ENCODE measurements at regions not wholly inside any gene's neighbourhood (a gene's known extent, or its start where the extent isn't known, plus 50 kb on each side); places are given as distances from the start of the nearest gene placed in this dataset.

- H3K79me2 ChIP-seq (ENCODE audit: insufficient read depth, low read length), result no peaks in the 10 kb centered on the region
- no peak for TF ChIP-seq EZH2phosphoT487 (IDR thresholded peaks at IDR 0.05; ENCODE audit: borderline replicate concordance)
- TF ChIP-seq, protein P1, sequence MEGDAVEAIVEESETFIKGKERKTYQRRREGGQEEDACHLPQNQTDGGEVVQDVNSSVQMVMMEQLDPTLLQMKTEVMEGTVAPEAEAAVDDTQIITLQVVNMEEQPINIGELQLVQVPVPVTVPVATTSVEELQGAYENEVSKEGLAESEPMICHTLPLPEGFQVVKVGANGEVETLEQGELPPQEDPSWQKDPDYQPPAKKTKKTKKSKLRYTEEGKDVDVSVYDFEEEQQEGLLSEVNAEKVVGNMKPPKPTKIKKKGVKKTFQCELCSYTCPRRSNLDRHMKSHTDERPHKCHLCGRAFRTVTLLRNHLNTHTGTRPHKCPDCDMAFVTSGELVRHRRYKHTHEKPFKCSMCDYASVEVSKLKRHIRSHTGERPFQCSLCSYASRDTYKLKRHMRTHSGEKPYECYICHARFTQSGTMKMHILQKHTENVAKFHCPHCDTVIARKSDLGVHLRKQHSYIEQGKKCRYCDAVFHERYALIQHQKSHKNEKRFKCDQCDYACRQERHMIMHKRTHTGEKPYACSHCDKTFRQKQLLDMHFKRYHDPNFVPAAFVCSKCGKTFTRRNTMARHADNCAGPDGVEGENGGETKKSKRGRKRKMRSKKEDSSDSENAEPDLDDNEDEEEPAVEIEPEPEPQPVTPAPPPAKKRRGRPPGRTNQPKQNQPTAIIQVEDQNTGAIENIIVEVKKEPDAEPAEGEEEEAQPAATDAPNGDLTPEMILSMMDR (conservative IDR thresholded peaks at IDR 0.05; ENCODE audit: low read length), result no peak
Measured at GRCh38 chr4:61079427-61079826, 120.7 kb upstream of the ADGRL3 start.

GRCh38 chr4:61079976-61080375, 120.2 kb upstream of the ADGRL3 start:
- Histone ChIP-seq H4K20me1 (ENCODE audit: insufficient read depth, low read length, poor library complexity, severe bottlenecking) (no peaks in the 10 kb centered on the region), H3K9me2 (replicated peaks; ENCODE audit: low read depth, low read length) (no peaks in the 10 kb centered on the region), H3K36me3 (ENCODE audit: insufficient read depth, low read length) (no peaks in the 10 kb centered on the region), H3K79me2 (ENCODE audit: insufficient read depth, low read length) (no peaks in the 10 kb centered on the region), H2AFZ (ENCODE audit: low read length) (no peak overlapping the region), H3F3A (ENCODE audit: low read depth) (no peaks in the 10 kb centered on the region), H3K9me3 (ENCODE audit: insufficient read depth, low read depth, low read length) (no peaks in the 10 kb centered on the region), H3K9ac (ENCODE audit: low read depth, low read length, poor library complexity, severe bottlenecking) (no peak overlapping the region), H3K4me2 (ENCODE audit: low read depth, low read length, poor library complexity, severe bottlenecking) (no peak overlapping the region), H3K27me3 (ENCODE audit: insufficient read depth, low read length, poor library complexity, severe bottlenecking) (no peaks in the 10 kb centered on the region), H3K4me1 (ENCODE audit: insufficient read depth, low read length, poor library complexity, severe bottlenecking) (no peaks in the 10 kb centered on the region), H3K4me3 (ENCODE audit: low read length, poor library complexity, severe bottlenecking) (no peak overlapping the region)
- TF ChIP-seq EZH2phosphoT487 (IDR thresholded peaks at IDR 0.05; ENCODE audit: borderline replicate concordance), result no peak
- TF ChIP-seq, protein P1 (conservative IDR thresholded peaks at IDR 0.05; ENCODE audit: low read length), result no peak

More at GRCh38 chr4:61079427-61079826, 120.7 kb upstream of the ADGRL3 start:
- Histone ChIP-seq H3K27me3 (ENCODE audit: insufficient read depth, low read length, poor library complexity, severe bottlenecking) (no peaks in the 10 kb centered on the region), H3K9me2 (replicated peaks; ENCODE audit: low read depth, low read length) (no peaks in the 10 kb centered on the region), H3K4me3 (ENCODE audit: low read length, poor library complexity, severe bottlenecking) (no peak overlapping the region), H3F3A (ENCODE audit: low read depth) (no peaks in the 10 kb centered on the region), H3K4me2 (ENCODE audit: low read depth, low read length, poor library complexity, severe bottlenecking) (no peak overlapping the region), H2AFZ (ENCODE audit: low read length) (no peak overlapping the region), H3K36me3 (ENCODE audit: insufficient read depth, low read length) (no peaks in the 10 kb centered on the region), H4K20me1 (ENCODE audit: insufficient read depth, low read length, poor library complexity, severe bottlenecking) (no peaks in the 10 kb centered on the region), H3K9ac (ENCODE audit: low read depth, low read length, poor library complexity, severe bottlenecking) (no peak overlapping the region), H3K4me1 (ENCODE audit: insufficient read depth, low read length, poor library complexity, severe bottlenecking) (no peaks in the 10 kb centered on the region), H3K9me3 (ENCODE audit: insufficient read depth, low read depth, low read length) (no peaks in the 10 kb centered on the region)

- Histone ChIP-seq H3K27me3 (ENCODE audit: insufficient read depth, low read length, poor library complexity, severe bottlenecking) (no peaks in the 10 kb centered on the region), H2AFZ (ENCODE audit: low read length) (no peak overlapping the region), H3K79me2 (ENCODE audit: insufficient read depth, low read length) (no peaks in the 10 kb centered on the region), H3K4me1 (ENCODE audit: insufficient read depth, low read length, poor library complexity, severe bottlenecking) (no peaks in the 10 kb centered on the region), H3K4me3 (ENCODE audit: low read length, poor library complexity, severe bottlenecking) (no peak overlapping the region), H3K9me2 (replicated peaks; ENCODE audit: low read depth, low read length) (no peaks in the 10 kb centered on the region), H3F3A (ENCODE audit: low read depth) (no peaks in the 10 kb centered on the region), H4K20me1 (ENCODE audit: insufficient read depth, low read length, poor library complexity, severe bottlenecking) (no peaks in the 10 kb centered on the region), H3K36me3 (ENCODE audit: insufficient read depth, low read length) (no peaks in the 10 kb centered on the region), H3K9me3 (ENCODE audit: insufficient read depth, low read depth, low read length) (no peaks in the 10 kb centered on the region), H3K4me2 (ENCODE audit: low read depth, low read length, poor library complexity, severe bottlenecking) (no peak overlapping the region), H3K9ac (ENCODE audit: low read depth, low read length, poor library complexity, severe bottlenecking) (no peak overlapping the region)
- TF ChIP-seq, protein P1 (conservative IDR thresholded peaks at IDR 0.05; ENCODE audit: low read length), result no peak
Measured at GRCh38 chr4:61085534-61085933, 114.6 kb upstream of the ADGRL3 start.
